ENCODE measurements at regions not wholly inside any gene's neighbourhood (a gene's known extent, or its start where the extent isn't known, plus 50 kb on each side); places are given as distances from the start of the nearest gene placed in this dataset.

GRCh38 chr10:128902031-128902710, 564.9 kb upstream of the MGMT start:
- no peak overlapping the region for H3K4me3 ChIP-seq (ENCODE audit: low read depth in 1 of 2, low read length in 1 of 2)
- no peak overlapping the region for H3K27ac ChIP-seq
- peaks cover 5 to 8% of the 10 kb centered on the region in 2 experiments for H3K4me1 ChIP-seq (ENCODE audit: control insufficient read depth in 1 of 2, insufficient read depth in 1 of 2, low read depth in 1 of 2, low read length in 1 of 2)
- no peaks in the 10 kb centered on the region for H3K9me3 ChIP-seq
- H3K27me3 ChIP-seq: peaks cover 19% of the 10 kb centered on the region
- H3K36me3 ChIP-seq: no peaks in the 10 kb centered on the region
- no peak for TF ChIP-seq CTCF (IDR thresholded peaks at IDR 0.05)

GRCh38 chr10:128907155-128907941, 559.7 kb upstream of the MGMT start:
- Histone ChIP-seq H3K9me3 (no peaks in the 10 kb centered on the region), H3K27me3 (peaks cover 4% of the 10 kb centered on the region), H3K27ac (peak overlapping the region; percentile 49), H3K4me3 (ENCODE audit: low read depth in 1 of 2, low read length in 1 of 2) (peak overlapping the region in 1 of 2 experiments; percentile 30), H3K4me1 (ENCODE audit: control insufficient read depth in 1 of 2, insufficient read depth in 1 of 2, low read depth in 1 of 2, low read length in 1 of 2) (peaks cover 25 to 27% of the 10 kb centered on the region in 2 experiments), H3K36me3 (no peaks in the 10 kb centered on the region)
- no peak for TF ChIP-seq CTCF (IDR thresholded peaks at IDR 0.05)

GRCh38 chr10:128908099-128908498, 558.9 kb upstream of the MGMT start:
- Histone ChIP-seq H3K4me3 (ENCODE audit: low read depth in 1 of 2, low read length in 1 of 2) (peak overlapping the region in 1 of 2 experiments; percentile 30), H3K4me1 (ENCODE audit: control insufficient read depth in 1 of 2, insufficient read depth in 1 of 2, low read depth in 1 of 2, low read length in 1 of 2) (peaks cover 25 to 27% of the 10 kb centered on the region in 2 experiments), H3K9me3 (no peaks in the 10 kb centered on the region), H3K27ac (peak overlapping the region; percentile 49), H3K36me3 (no peaks in the 10 kb centered on the region), H3K27me3 (no peaks in the 10 kb centered on the region)
- TF ChIP-seq CTCF (IDR thresholded peaks at IDR 0.05): no peak

GRCh38 chr10:128908499-128908898, 558.5 kb upstream of the MGMT start:
- no peak overlapping the region for H3K4me3 ChIP-seq (ENCODE audit: low read depth in 1 of 2, low read length in 1 of 2)
- H3K9me3 ChIP-seq: no peaks in the 10 kb centered on the region
- no peaks in the 10 kb centered on the region for H3K36me3 ChIP-seq
- H3K27me3 ChIP-seq: no peaks in the 10 kb centered on the region
- H3K27ac ChIP-seq: peak overlapping the region; percentile 49
- H3K4me1 ChIP-seq (ENCODE audit: control insufficient read depth in 1 of 2, insufficient read depth in 1 of 2, low read depth in 1 of 2, low read length in 1 of 2): peaks cover 25 to 27% of the 10 kb centered on the region in 2 experiments
- TF ChIP-seq CTCF (IDR thresholded peaks at IDR 0.05): no peak

GRCh38 chr10:128912568-128913311, 554.3 kb upstream of the MGMT start:
- H3K4me3 ChIP-seq (ENCODE audit: low read depth in 1 of 2, low read length in 1 of 2): no peak overlapping the region
- H3K27ac ChIP-seq: no peak overlapping the region
- H3K9me3 ChIP-seq: no peaks in the 10 kb centered on the region
- no peak for TF ChIP-seq CTCF (IDR thresholded peaks at IDR 0.05)
- H3K27me3 ChIP-seq: peaks cover 5% of the 10 kb centered on the region
- H3K36me3 ChIP-seq: no peaks in the 10 kb centered on the region
- peaks cover 13 to 15% of the 10 kb centered on the region in 2 experiments for H3K4me1 ChIP-seq (ENCODE audit: control insufficient read depth in 1 of 2, insufficient read depth in 1 of 2, low read depth in 1 of 2, low read length in 1 of 2)
